Gastrocnemius medialis (tissue), 4 donors: ENCODE measurements at regions not wholly inside any gene's neighbourhood (a gene's known extent, or its start where the extent isn't known, plus 50 kb on each side); places are given as distances from the start of the nearest gene placed in this dataset.

Experiments
- POLR2A ChIP-seq, 2 donors: fragments of 450-650 bp; IDR thresholded peaks; one replicate each; pipeline ENCODE4 v1.6.1; 2017; ENCODE audit warnings: antibody characterized with exemption in 2 of 2, mild to moderate bottlenecking in 2 of 2, moderate library complexity in 2 of 2
- TF ChIP-seq, protein P1 (sequence below), 5 experiments: fragments of 450-650 bp in 3 of 5; fragments of 200-600 bp in 2 of 5; sonication (generic) in 2 of 5; IDR thresholded peaks in 4 of 5; conservative IDR thresholded peaks in 1 of 5; 1 replicate in 4 of 5; 2 replicates in 1 of 5; pipeline ENCODE4 v1.5.1; 2016 to 2019; ENCODE audit warnings: antibody characterized with exemption in 5 of 5, mild to moderate bottlenecking in 3 of 5, moderate library complexity in 3 of 5

GRCh38 chr4:176631611-176632010, 161.1 kb downstream of the VEGFC start:
- TF ChIP-seq, protein P1, sequence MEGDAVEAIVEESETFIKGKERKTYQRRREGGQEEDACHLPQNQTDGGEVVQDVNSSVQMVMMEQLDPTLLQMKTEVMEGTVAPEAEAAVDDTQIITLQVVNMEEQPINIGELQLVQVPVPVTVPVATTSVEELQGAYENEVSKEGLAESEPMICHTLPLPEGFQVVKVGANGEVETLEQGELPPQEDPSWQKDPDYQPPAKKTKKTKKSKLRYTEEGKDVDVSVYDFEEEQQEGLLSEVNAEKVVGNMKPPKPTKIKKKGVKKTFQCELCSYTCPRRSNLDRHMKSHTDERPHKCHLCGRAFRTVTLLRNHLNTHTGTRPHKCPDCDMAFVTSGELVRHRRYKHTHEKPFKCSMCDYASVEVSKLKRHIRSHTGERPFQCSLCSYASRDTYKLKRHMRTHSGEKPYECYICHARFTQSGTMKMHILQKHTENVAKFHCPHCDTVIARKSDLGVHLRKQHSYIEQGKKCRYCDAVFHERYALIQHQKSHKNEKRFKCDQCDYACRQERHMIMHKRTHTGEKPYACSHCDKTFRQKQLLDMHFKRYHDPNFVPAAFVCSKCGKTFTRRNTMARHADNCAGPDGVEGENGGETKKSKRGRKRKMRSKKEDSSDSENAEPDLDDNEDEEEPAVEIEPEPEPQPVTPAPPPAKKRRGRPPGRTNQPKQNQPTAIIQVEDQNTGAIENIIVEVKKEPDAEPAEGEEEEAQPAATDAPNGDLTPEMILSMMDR (IDR thresholded peaks at IDR 0.05 in 4 of 5, conservative IDR thresholded peaks at IDR 0.05 in 1 of 5) = no peak
- TF ChIP-seq POLR2A (IDR thresholded peaks at IDR 0.05) = no peak
